ENCODE measurements at regions not wholly inside any gene's neighbourhood (a gene's known extent, or its start where the extent isn't known, plus 50 kb on each side); places are given as distances from the start of the nearest gene placed in this dataset.

DNA sequence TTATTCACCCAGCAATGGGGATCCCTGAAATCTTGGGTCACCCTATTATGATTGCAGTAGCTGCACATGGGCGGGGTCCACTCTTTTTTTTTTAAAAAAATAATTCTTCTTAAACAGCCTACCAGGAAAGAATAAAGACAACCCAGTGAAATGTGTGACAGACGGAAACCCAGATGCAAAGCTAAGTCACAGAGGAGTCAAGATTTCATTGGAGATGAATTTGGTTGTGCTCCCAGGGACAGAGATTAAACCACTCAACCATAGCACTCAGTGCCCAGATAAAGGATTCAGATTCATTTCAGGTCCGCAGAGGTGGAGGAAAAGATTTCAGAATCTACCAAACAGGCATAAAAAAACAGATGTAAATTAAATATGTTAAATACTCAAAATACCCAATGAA, 583.5 kb upstream of the ZP4 start:
- no peaks in the 10 kb centered on the region for H3K36me3 ChIP-seq (ENCODE audit: control insufficient read depth in 2 of 2, extremely low read depth in 1 of 2, insufficient read depth in 2 of 2, low read length in 2 of 2)
- no peaks in the 10 kb centered on the region for H4K20me1 ChIP-seq (replicated peaks; ENCODE audit: control insufficient read depth, extremely low read depth, insufficient read depth, low read length)
- POLR2A ChIA-PET = no interaction called here
- H3K4me2 ChIP-seq (ENCODE audit: insufficient read depth, low read length) = no peak overlapping the region
- BruUV-seq (replicated peaks) = no TSS peak
- H2AFZ ChIP-seq (ENCODE audit: low read depth, low read length) = no peak overlapping the region
- TF ChIP-seq GATA2 (IDR thresholded peaks at IDR 0.05; ENCODE audit: insufficient read depth, insufficient read length, low read depth, low read length) = no peak
- no peak for TF ChIP-seq EZH2 (IDR thresholded peaks at IDR 0.05; ENCODE audit: borderline replicate concordance, low read depth, low read length, severe bottlenecking)
- TF ChIP-seq POLR2AphosphoS5 (IDR thresholded peaks at IDR 0.05; ENCODE audit: insufficient read depth, low read depth, low read length) = no peak
- TF ChIP-seq POLR2A (IDR thresholded peaks at IDR 0.05; ENCODE audit: low read depth, low read length) = no peak
- no peak for DNase-seq (ENCODE audit: low read depth, low spot score)
- no peak for FAIRE-seq
- peaks cover 2% of the 10 kb centered on the region for H3K9me3 ChIP-seq (replicated peaks; ENCODE audit: control insufficient read depth, insufficient read depth, low read length)
- H3K4me3 ChIP-seq (replicated peaks in 1 of 3; ENCODE audit: insufficient read depth in 1 of 3, low read depth in 1 of 3, low read length in 3 of 3) = no peak overlapping the region
- no peaks in the 10 kb centered on the region for H3K79me2 ChIP-seq (ENCODE audit: control insufficient read depth, insufficient read depth, low read length)
- dilution Hi-C loops (cut with MboI; ENCODE audit: extremely low pct_ligation_motif_present, low sequenced_read_pairs) (no loop called here), intact Hi-C loops (cut with micrococcal nuclease) (no loop called here)
- H3K9me1 ChIP-seq (replicated peaks; ENCODE audit: control insufficient read depth, extremely low read depth, insufficient read depth, low read length) = no peaks in the 10 kb centered on the region
- CTCF ChIA-PET = no interaction called here
- no peak overlapping the region for H3K27ac ChIP-seq (ENCODE audit: insufficient read depth, low read depth, low read length)
- H3K27me3 ChIP-seq (ENCODE audit: control insufficient read depth in 2 of 2, insufficient read depth in 2 of 2, low read length in 2 of 2) = no peaks in the 10 kb centered on the region
- no peak overlapping the region for H3K9ac ChIP-seq (replicated peaks; ENCODE audit: extremely low read depth, insufficient read depth, low read length)
- no peaks in the 10 kb centered on the region for H3K4me1 ChIP-seq (ENCODE audit: control insufficient read depth, extremely low read depth, insufficient read depth, low read length)

DNA sequence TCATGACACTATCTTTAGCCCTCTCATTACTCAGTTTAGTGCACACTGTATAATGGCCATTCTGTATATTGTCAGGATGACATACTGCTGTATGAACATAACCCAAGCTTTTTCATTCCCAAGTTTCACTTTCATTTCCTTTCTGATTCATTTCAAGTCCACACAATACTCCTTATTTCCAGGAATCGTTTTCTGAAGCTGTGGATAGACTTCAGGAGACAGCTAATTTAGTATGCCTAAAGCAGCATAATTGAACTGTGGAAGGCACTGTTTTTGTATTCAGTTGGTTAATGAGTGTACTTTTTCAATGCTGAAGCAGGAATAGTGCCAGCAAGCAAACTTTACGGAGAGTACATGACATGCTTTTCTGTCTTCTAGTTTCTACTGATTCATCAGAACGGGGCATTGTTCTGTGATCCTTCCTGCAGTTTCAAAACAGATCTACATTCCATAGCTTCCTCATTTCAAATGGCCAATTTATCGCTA, 578.5 kb upstream of the ZP4 start:
- Histone ChIP-seq H3K36me3 (ENCODE audit: control insufficient read depth in 2 of 2, extremely low read depth in 1 of 2, insufficient read depth in 2 of 2, low read length in 2 of 2) (no peaks in the 10 kb centered on the region), H3K27me3 (ENCODE audit: control insufficient read depth in 2 of 2, insufficient read depth in 2 of 2, low read length in 2 of 2) (no peaks in the 10 kb centered on the region), H3K4me3 (replicated peaks in 1 of 3; ENCODE audit: insufficient read depth in 1 of 3, low read depth in 1 of 3, low read length in 3 of 3) (no peak overlapping the region), H3K79me2 (ENCODE audit: control insufficient read depth, insufficient read depth, low read length) (no peaks in the 10 kb centered on the region), H3K9ac (replicated peaks; ENCODE audit: extremely low read depth, insufficient read depth, low read length) (no peak overlapping the region), H3K4me1 (ENCODE audit: control insufficient read depth, extremely low read depth, insufficient read depth, low read length) (no peaks in the 10 kb centered on the region), H3K9me1 (replicated peaks; ENCODE audit: control insufficient read depth, extremely low read depth, insufficient read depth, low read length) (no peaks in the 10 kb centered on the region), H4K20me1 (replicated peaks; ENCODE audit: control insufficient read depth, extremely low read depth, insufficient read depth, low read length) (no peaks in the 10 kb centered on the region), H3K4me2 (ENCODE audit: insufficient read depth, low read length) (no peak overlapping the region), H3K27ac (ENCODE audit: insufficient read depth, low read depth, low read length) (no peak overlapping the region), H2AFZ (ENCODE audit: low read depth, low read length) (no peak overlapping the region), H3K9me3 (replicated peaks; ENCODE audit: control insufficient read depth, insufficient read depth, low read length) (peaks cover 2% of the 10 kb centered on the region)
- no TSS peak for BruUV-seq (replicated peaks)
- dilution Hi-C loops (cut with MboI; ENCODE audit: extremely low pct_ligation_motif_present, low sequenced_read_pairs) = no loop called here
- TF ChIP-seq POLR2A (IDR thresholded peaks at IDR 0.05; ENCODE audit: low read depth, low read length) = no peak
- no peak for TF ChIP-seq EZH2 (IDR thresholded peaks at IDR 0.05; ENCODE audit: borderline replicate concordance, low read depth, low read length, severe bottlenecking)
- no peak for TF ChIP-seq POLR2AphosphoS5 (IDR thresholded peaks at IDR 0.05; ENCODE audit: insufficient read depth, low read depth, low read length)
- TF ChIP-seq FOS (IDR thresholded peaks at IDR 0.05; ENCODE audit: borderline replicate concordance, insufficient read depth, low read length) = no peak
- TF ChIP-seq JUN (IDR thresholded peaks at IDR 0.05; ENCODE audit: borderline replicate concordance, insufficient read depth, insufficient read length, low read depth) = no peak
- no peak for TF ChIP-seq MYC (IDR thresholded peaks at IDR 0.05; ENCODE audit: low read depth, low read length)
- ChIA-PET CTCF (no interaction called here), POLR2A (no interaction called here)
- intact Hi-C loops (cut with micrococcal nuclease) = no loop called here
- DNase-seq (ENCODE audit: low read depth, low spot score) (no peak), FAIRE-seq (no peak)

All from endothelial cell of umbilical vein (primary cell).